Calu3 (cell line): ENCODE measurements at regions not wholly inside any gene's neighbourhood (a gene's known extent, or its start where the extent isn't known, plus 50 kb on each side); places are given as distances from the start of the nearest gene placed in this dataset.
"Not testable (repeated sequence)": the region's sequence is repeated elsewhere in the genome, so short reads cannot be mapped to it uniquely, and the experiment has no call there.

Experiments
- BruUV-seq: library from RNA; stranded (reverse); fragments of 400-500 nt; replicated peaks from 2 replicates; lab custom pipeline; 2021; lab: Mats Ljungman, UMichigan
- CTCF ChIA-PET: fragments of 300-600 bp; sonication (Branson Sonifier 250); formaldehyde crosslinking; loops from one replicate; lab custom pipeline; 2022; ENCODE audit warnings: antibody characterized with exemption; lab: Charles Lee
- DNase-seq: peaks from one replicate; pipeline ENCODE4 v3.0.0; 2022
- H3K27ac Mint-ChIP-seq: one replicate; pipeline ENCODE4 v1.8.0; 2022; ENCODE audit warnings: mixed read lengths; ENCODE audit not compliant: unreplicated experiment
- H3K27me3 Mint-ChIP-seq: one replicate; pipeline ENCODE4 v1.8.0; 2022; ENCODE audit warnings: mixed read lengths; ENCODE audit not compliant: unreplicated experiment
- H3K36me3 Mint-ChIP-seq: one replicate; pipeline ENCODE4 v1.8.0; 2022; ENCODE audit warnings: mild to moderate bottlenecking, moderate library complexity, mixed read lengths; ENCODE audit not compliant: insufficient read depth, unreplicated experiment
- H3K4me1 Mint-ChIP-seq: one replicate; pipeline ENCODE4 v1.8.0; 2022; ENCODE audit warnings: mild to moderate bottlenecking, low read depth, mixed read lengths; ENCODE audit not compliant: unreplicated experiment
- H3K4me3 Mint-ChIP-seq: one replicate; pipeline ENCODE4 v1.8.0; 2022; ENCODE audit warnings: mild to moderate bottlenecking, low read depth, moderate library complexity, mixed read lengths; ENCODE audit not compliant: unreplicated experiment
- H3K9me3 Mint-ChIP-seq: one replicate; pipeline ENCODE4 v1.8.0; 2022; ENCODE audit warnings: low read depth, mixed read lengths; ENCODE audit not compliant: unreplicated experiment
- CTCF ChIP-seq: fragments of 200-600 bp; IDR thresholded peaks from one replicate; pipeline ENCODE4 v1.8.0; 2022; ENCODE audit warnings: antibody characterized with exemption; ENCODE audit not compliant: unreplicated experiment
- intact Hi-C: fragments of 100-400 bp; cut with micrococcal nuclease; formaldehyde crosslinking; loops from one replicate; pipeline ENCODE4 v1.10.0; 2022; ENCODE audit not compliant: unreplicated experiment

GRCh38 chr12:131281016-131281415 lies 327.3 kb downstream of the ADGRD1 start:
- Mint-ChIP-seq H3K27ac (no peak overlapping the region), H3K4me1 (peaks cover 8% of the 10 kb centered on the region), H3K36me3 (no peaks in the 10 kb centered on the region), H3K9me3 (no peaks in the 10 kb centered on the region), H3K4me3 (no peak overlapping the region), H3K27me3 (peaks cover 58% of the 10 kb centered on the region)
- intact Hi-C loops, result no loop called here
- no peak for TF ChIP-seq CTCF
- no peak for DNase-seq
- CTCF ChIA-PET, result interaction anchor here (0.6 kb wide), 1 partner anchor 701 kb away, joined by 3 read pairs; no protein-coding TSS in a partner anchor
- no TSS peak for BruUV-seq

DNA sequence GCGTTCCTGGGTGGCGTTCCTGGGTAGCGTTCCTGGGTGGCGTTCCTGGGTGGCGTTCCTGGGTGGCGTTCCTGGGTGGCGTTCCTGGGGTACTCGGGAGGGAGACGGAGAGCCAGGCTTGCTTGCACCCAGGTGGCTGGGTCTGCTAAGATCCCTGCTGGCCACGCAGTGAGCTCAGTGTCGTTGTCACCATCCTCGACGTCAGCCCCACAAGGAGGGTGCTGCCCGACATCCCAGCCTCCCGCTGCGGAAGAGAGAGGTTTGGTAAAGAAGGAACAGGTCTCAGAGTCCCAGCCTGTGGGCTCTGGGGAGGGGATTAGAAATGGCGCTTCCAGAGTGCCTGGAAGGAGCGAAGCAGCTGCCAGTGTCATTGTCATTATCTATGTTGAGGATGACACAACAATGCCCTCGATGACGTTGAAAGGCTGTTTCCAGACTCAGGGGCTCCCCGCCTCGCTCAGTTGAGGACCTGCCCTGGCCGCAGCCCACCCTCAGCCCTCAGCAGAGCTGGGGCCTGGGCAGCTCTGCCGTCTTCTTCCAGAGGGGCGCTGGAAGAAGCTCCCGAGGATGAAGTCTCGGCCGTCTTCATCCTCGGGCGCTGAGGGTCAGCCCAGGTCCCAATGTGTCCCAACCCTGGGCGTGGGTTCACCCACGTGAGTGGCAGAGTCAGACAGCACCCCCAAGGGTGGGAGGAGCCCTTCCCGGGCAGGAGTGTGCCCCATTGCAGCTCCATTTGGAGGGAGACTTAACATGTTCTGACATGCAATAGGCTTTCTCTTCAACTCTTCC lies 328.8 kb downstream of the ADGRD1 start:
- Mint-ChIP-seq H3K9me3 (no peaks in the 10 kb centered on the region), H3K27ac (no peak overlapping the region), H3K27me3 (peaks cover 51% of the 10 kb centered on the region), H3K36me3 (no peaks in the 10 kb centered on the region), H3K4me3 (no peak overlapping the region), H3K4me1 (peaks cover 8% of the 10 kb centered on the region)
- BruUV-seq, result no TSS peak
- no peak for TF ChIP-seq CTCF
- DNase-seq, result no peak
- CTCF ChIA-PET, result no interaction called here
- intact Hi-C loops, result no loop called here

GRCh38 chr12:131283191-131283861 lies 329.6 kb downstream of the ADGRD1 start:
- CTCF ChIA-PET, result no interaction called here
- H3K4me3 Mint-ChIP-seq, result no peak overlapping the region

GRCh38 chr12:131283862-131284825 lies 330.4 kb downstream of the ADGRD1 start:
- H3K4me1 Mint-ChIP-seq, intact Hi-C loops, H3K27ac Mint-ChIP-seq, H3K36me3 Mint-ChIP-seq, DNase-seq, CTCF ChIA-PET, H3K4me3 Mint-ChIP-seq, BruUV-seq, H3K9me3 Mint-ChIP-seq: not testable (repeated sequence)
- H3K27me3 Mint-ChIP-seq, result peaks cover 50% of the 10 kb centered on the region

More at GRCh38 chr12:131283191-131283861, 329.6 kb downstream of the ADGRD1 start:
- Mint-ChIP-seq H3K36me3 (no peaks in the 10 kb centered on the region), H3K27ac (no peak overlapping the region), H3K27me3 (peaks cover 51% of the 10 kb centered on the region), H3K4me1 (peaks cover 8% of the 10 kb centered on the region), H3K9me3 (no peaks in the 10 kb centered on the region)
- BruUV-seq, result no TSS peak
- DNase-seq, result no peak
- intact Hi-C loops, result no loop called here
- no peak for TF ChIP-seq CTCF

DNA sequence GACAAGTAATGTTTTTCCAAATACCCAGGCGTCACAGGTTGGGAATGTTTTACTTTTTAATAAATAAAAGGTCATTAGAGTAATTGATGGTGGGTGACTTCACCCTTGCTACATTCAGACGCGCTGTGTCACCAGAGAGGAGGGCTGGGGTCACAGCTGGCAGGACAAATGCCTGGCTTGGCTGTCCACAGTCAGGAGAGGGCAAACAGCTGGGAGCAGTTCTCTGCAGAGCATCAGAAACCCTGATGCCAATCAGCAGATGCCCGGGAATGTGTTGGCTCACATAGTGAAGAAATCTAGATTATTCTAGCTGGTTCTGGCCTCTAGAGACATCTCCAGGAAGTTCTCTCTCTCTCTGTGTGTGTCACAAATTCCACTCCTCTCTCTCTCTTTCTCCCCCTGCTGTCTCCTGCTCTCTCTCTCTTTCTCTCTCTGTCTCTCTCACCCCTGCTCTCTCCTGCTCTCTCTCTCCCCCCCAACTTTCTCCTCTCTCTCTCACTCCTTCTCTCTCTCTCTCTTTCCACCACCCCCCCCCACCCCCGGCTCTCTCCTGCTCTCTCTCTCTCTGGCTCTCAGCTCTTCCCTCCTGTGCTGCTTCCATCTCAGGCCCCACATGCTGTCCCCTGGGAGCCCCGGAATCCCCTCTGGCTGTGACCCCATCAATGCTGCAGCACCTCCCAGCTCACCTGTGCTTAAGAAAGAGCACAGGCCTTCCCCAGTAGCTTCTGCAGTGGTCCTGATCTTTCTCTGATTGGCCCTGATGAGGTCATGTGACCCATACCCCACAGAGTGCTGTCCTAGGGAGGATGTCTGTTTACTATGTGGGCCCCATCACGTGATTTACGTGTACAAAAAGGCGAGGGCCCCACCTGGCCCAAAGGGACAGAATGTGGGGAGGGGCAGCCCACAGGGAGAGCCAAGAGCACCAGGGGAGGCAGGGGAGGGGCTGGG lies 331.5 kb downstream of the ADGRD1 start:
- H3K27ac Mint-ChIP-seq, H3K4me3 Mint-ChIP-seq, H3K9me3 Mint-ChIP-seq, DNase-seq, BruUV-seq, H3K4me1 Mint-ChIP-seq, intact Hi-C loops, H3K36me3 Mint-ChIP-seq: not testable (repeated sequence)
- CTCF ChIA-PET, result interaction anchor here (0.6 kb wide), 1 partner anchor 395 kb away, joined by 4 read pairs; no protein-coding TSS in a partner anchor
- peaks cover 41% of the 10 kb centered on the region for H3K27me3 Mint-ChIP-seq

GRCh38 chr12:131285905-131286295 lies 332.2 kb downstream of the ADGRD1 start:
- H3K4me3 Mint-ChIP-seq, CTCF ChIA-PET, H3K4me1 Mint-ChIP-seq, H3K36me3 Mint-ChIP-seq, H3K9me3 Mint-ChIP-seq, BruUV-seq, DNase-seq, H3K27ac Mint-ChIP-seq, intact Hi-C loops: not testable (repeated sequence)
- H3K27me3 Mint-ChIP-seq, result peaks cover 41% of the 10 kb centered on the region
